IPS-NIHi7 (cell line): ENCODE measurements at regions not wholly inside any gene's neighbourhood (a gene's known extent, or its start where the extent isn't known, plus 50 kb on each side); places are given as distances from the start of the nearest gene placed in this dataset.

ENCODE experiments used
- DNase-seq: peaks from one replicate; pipeline ENCODE4 v3.0.0; 2012; ENCODE audit warnings: mixed read lengths; ENCODE audit errors: extremely low spot score

- DNase-seq = no peak
Measured at GRCh38 chr15:31473385-31474058, 146.9 kb downstream of the KLF13 start.

GRCh38 chr15:31474059-31474868, 147.6 kb downstream of the KLF13 start:
- DNase-seq = no peak

GRCh38 chr15:31476236-31476810, 149.7 kb downstream of the KLF13 start:
- DNase-seq = no peak

- DNase-seq = no peak
Measured at GRCh38 chr15:31476866-31477265, 150.2 kb downstream of the KLF13 start.

GRCh38 chr15:31477301-31477700, 150.7 kb downstream of the KLF13 start:
- DNase-seq = no peak

GRCh38 chr15:31477851-31478701, 151.4 kb downstream of the KLF13 start:
- DNase-seq = no peak

GRCh38 chr15:31478702-31479221, 152.1 kb downstream of the KLF13 start:
- DNase-seq = no peak

GRCh38 chr15:31480356-31481025, 153.9 kb downstream of the KLF13 start:
- DNase-seq = no peak

GRCh38 chr15:31481142-31481541, 154.5 kb downstream of the KLF13 start:
- DNase-seq = no peak

- DNase-seq = no peak
Measured at GRCh38 chr15:31482122-31482922, 155.7 kb downstream of the KLF13 start.

GRCh38 chr15:31483053-31483985, 156.7 kb downstream of the KLF13 start:
- peak; percentile 51 for DNase-seq

- peak; percentile 28 for DNase-seq
Measured at GRCh38 chr15:31483986-31484951, 157.6 kb downstream of the KLF13 start.

- DNase-seq = no peak
Measured at GRCh38 chr15:31484986-31485385, 158.4 kb downstream of the KLF13 start.

GRCh38 chr15:31485431-31485830, 158.8 kb downstream of the KLF13 start:
- no peak for DNase-seq

GRCh38 chr15:31485911-31486461, 159.4 kb downstream of the KLF13 start:
- no peak for DNase-seq

- DNase-seq = no peak
Measured at GRCh38 chr15:31486506-31486905, 159.9 kb downstream of the KLF13 start.

GRCh38 chr15:31486906-31487695, 160.5 kb downstream of the KLF13 start:
- DNase-seq = no peak
